DMS114 treated with DMSO at 0.1 percent for 48 hours (cell line): ENCODE measurements at regions not wholly inside any gene's neighbourhood (a gene's known extent, or its start where the extent isn't known, plus 50 kb on each side); places are given as distances from the start of the nearest gene placed in this dataset.
"Not testable (repeated sequence)": the region's sequence is repeated elsewhere in the genome, so short reads cannot be mapped to it uniquely, and the experiment has no call there.

ENCODE experiments used
- DNase-seq: peaks from one replicate; lab custom pipeline; 2025; ENCODE audit not compliant: unreplicated experiment; lab: John Stamatoyannopoulos, UW

- DNase-seq = peak; percentile 30
These were observed 216.0 kb upstream of the NFIA start for GRCh38 chr1:60866226-60866900.

GRCh38 chr1:60865166-60865565 is 217.2 kb upstream of the NFIA start:
- no peak for DNase-seq

- no peak for DNase-seq
These were observed 217.6 kb upstream of the NFIA start for GRCh38 chr1:60864722-60865121.

GRCh38 chr1:60863131-60863530 is 219.2 kb upstream of the NFIA start:
- no peak for DNase-seq

GRCh38 chr1:60861961-60862567 is 220.3 kb upstream of the NFIA start:
- DNase-seq = no peak

- no peak for DNase-seq
These were observed 223.2 kb upstream of the NFIA start for GRCh38 chr1:60859111-60859510.

- no peak for DNase-seq
These were observed 224.5 kb upstream of the NFIA start for GRCh38 chr1:60857851-60858250.

- DNase-seq = no peak
These were observed 232.3 kb upstream of the NFIA start for GRCh38 chr1:60850084-60850483.

GRCh38 chr1:60849401-60849800 is 233.0 kb upstream of the NFIA start:
- no peak for DNase-seq

GRCh38 chr1:60848583-60849188 is 233.7 kb upstream of the NFIA start:
- DNase-seq = peak; percentile 64

GRCh38 chr1:60847855-60848582 is 234.3 kb upstream of the NFIA start:
- DNase-seq = no peak

GRCh38 chr1:60847391-60847790 is 235.0 kb upstream of the NFIA start:
- DNase-seq = no peak

GRCh38 chr1:60845659-60846058 is 236.7 kb upstream of the NFIA start:
- not testable (repeated sequence) for DNase-seq

GRCh38 chr1:60842304-60842703 is 240.1 kb upstream of the NFIA start:
- no peak for DNase-seq

GRCh38 chr1:60841116-60842046 is 241.0 kb upstream of the NFIA start:
- no peak for DNase-seq

- DNase-seq = not testable (repeated sequence)
These were observed 241.9 kb upstream of the NFIA start for GRCh38 chr1:60840476-60840875.

GRCh38 chr1:60835649-60836048 is 246.7 kb upstream of the NFIA start:
- DNase-seq = no peak

GRCh38 chr1:60833173-60833572 is 249.2 kb upstream of the NFIA start:
- DNase-seq = no peak

GRCh38 chr1:60832367-60832766 is 250.0 kb upstream of the NFIA start:
- DNase-seq = no peak

GRCh38 chr1:60831780-60832179 is 250.6 kb upstream of the NFIA start:
- no peak for DNase-seq

GRCh38 chr1:60828944-60829343 is 253.4 kb upstream of the NFIA start:
- DNase-seq = no peak
